ENCODE measurements at regions not wholly inside any gene's neighbourhood (a gene's known extent, or its start where the extent isn't known, plus 50 kb on each side); places are given as distances from the start of the nearest gene placed in this dataset.

DNA sequence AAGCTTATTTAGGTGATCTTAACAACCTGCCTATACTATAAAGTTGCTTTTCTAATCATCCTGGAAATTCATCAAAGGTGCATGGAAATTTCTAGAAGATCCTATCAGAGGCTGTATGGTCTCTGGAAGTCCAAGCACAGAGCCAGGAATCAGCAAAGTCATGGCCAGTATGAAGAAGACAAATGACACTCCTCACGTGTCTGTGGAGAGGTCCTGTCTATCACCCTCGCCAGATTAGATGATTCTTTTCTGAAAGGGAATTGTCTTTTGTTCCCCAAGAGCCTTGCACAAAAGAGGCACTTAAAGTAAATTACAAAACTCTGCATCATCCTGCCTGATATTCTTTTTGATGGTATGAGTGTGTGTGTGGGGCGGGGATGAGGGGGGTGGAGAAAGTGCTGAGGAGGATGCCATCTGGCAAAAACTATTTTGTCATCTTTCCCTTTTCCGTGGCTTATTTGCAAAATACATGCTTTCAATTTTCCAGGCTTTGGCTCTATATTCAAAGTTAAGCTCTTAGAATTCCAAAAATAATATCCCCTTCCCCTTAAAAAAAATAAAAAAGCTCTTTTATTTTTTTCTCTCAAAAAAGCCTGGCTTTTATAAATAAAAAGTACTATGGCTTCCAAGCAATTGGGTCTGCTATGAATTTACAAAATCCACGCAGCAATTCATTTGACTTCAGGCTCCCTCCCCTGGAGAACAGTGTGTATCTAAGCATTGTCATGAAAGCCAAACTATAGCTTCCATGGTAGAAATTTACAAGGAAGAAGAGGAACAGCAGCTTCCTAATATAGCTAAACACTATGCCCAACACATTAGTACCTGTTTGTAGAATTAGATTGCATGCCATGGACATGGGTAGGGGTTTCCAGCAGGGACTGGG lies 185.2 kb upstream of the ARG1 start:
- TF ChIP-seq, protein P1, sequence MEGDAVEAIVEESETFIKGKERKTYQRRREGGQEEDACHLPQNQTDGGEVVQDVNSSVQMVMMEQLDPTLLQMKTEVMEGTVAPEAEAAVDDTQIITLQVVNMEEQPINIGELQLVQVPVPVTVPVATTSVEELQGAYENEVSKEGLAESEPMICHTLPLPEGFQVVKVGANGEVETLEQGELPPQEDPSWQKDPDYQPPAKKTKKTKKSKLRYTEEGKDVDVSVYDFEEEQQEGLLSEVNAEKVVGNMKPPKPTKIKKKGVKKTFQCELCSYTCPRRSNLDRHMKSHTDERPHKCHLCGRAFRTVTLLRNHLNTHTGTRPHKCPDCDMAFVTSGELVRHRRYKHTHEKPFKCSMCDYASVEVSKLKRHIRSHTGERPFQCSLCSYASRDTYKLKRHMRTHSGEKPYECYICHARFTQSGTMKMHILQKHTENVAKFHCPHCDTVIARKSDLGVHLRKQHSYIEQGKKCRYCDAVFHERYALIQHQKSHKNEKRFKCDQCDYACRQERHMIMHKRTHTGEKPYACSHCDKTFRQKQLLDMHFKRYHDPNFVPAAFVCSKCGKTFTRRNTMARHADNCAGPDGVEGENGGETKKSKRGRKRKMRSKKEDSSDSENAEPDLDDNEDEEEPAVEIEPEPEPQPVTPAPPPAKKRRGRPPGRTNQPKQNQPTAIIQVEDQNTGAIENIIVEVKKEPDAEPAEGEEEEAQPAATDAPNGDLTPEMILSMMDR (IDR thresholded peaks at IDR 0.05), result no peak
- no peak for TF ChIP-seq EZH2 (IDR thresholded peaks at IDR 0.05; ENCODE audit: borderline replicate concordance, insufficient read depth, low read depth, low read length, poor library complexity, severe bottlenecking)

Data from B cell (primary cell).